WTC11 (cell line): ENCODE measurements at regions not wholly inside any gene's neighbourhood (a gene's known extent, or its start where the extent isn't known, plus 50 kb on each side); places are given as distances from the start of the nearest gene placed in this dataset.

ENCODE experiments used
- ATAC-seq: fragments of 200-7000 bp; cut with Tn5 transposase; 2 replicates; pipeline ENCODE4 v1.10.0; 2021; ENCODE audit warnings: mild to moderate bottlenecking, moderate library complexity
- CTCF ChIA-PET: fragments of 300-600 bp; sonication (Branson Sonifier 250); formaldehyde crosslinking; loops from one replicate; lab custom pipeline; 2021; ENCODE audit warnings: antibody characterized with exemption; lab: Charles Lee
- POLR2A ChIA-PET: fragments of 350-600 bp; sonication (Branson Sonifier 250); formaldehyde crosslinking; loops from one replicate; lab custom pipeline; 2021; ENCODE audit warnings: antibody characterized with exemption; lab: Charles Lee
- DNase-seq: peaks from one replicate; pipeline ENCODE4 v3.0.0; 2021; ENCODE audit warnings: low spot score
- H3K27ac Mint-ChIP-seq: 2 replicates; pipeline ENCODE4 v1.8.0; 2021; ENCODE audit warnings: mixed read lengths
- H3K27me3 Mint-ChIP-seq: 2 replicates; pipeline ENCODE4 v1.8.0; 2021; ENCODE audit warnings: low read depth, mild to moderate bottlenecking, moderate library complexity, mixed read lengths
- H3K36me3 Mint-ChIP-seq: 2 replicates; pipeline ENCODE4 v1.8.0; 2021; ENCODE audit warnings: mixed read lengths
- H3K4me1 Mint-ChIP-seq: 2 replicates; pipeline ENCODE4 v1.8.0; 2022; ENCODE audit warnings: mixed read lengths
- H3K4me3 Mint-ChIP-seq: 2 replicates; pipeline ENCODE4 v1.8.0; 2021; ENCODE audit warnings: mild to moderate bottlenecking, moderate library complexity, mixed read lengths
- H3K9me3 Mint-ChIP-seq: 2 replicates; pipeline ENCODE4 v1.8.0; 2021; ENCODE audit warnings: mixed read lengths
- GTF2I ChIP-seq: fragments of 250-450 bp; sonication (Bioruptor Pico); conservative IDR thresholded peaks from 2 replicates; pipeline ENCODE4 v1.4.0; 2021; ENCODE audit warnings: mild to moderate bottlenecking
- HMGA2 ChIP-seq: fragments of 250-450 bp; sonication (Bioruptor Pico); IDR thresholded peaks from 2 replicates; pipeline ENCODE4 v1.4.0; 2021; ENCODE audit warnings: mild to moderate bottlenecking, moderate library complexity
- JAZF1 ChIP-seq: fragments of 250-450 bp; sonication (Bioruptor Pico); IDR thresholded peaks from 2 replicates; pipeline ENCODE4 v1.9.0; 2021; ENCODE audit warnings: moderate library complexity, mild to moderate bottlenecking, inconsistent platforms
- JUN ChIP-seq: sonication (generic); formaldehyde crosslinking; IDR thresholded peaks from 2 replicates; pipeline ENCODE4 v1.8.0; 2023; ENCODE audit warnings: mild to moderate bottlenecking, missing genetic modification reagents
- KAT7 ChIP-seq: sonication (generic); formaldehyde crosslinking; IDR thresholded peaks from 2 replicates; pipeline ENCODE4 v1.8.1; 2023; ENCODE audit warnings: missing genetic modification reagents, mild to moderate bottlenecking, borderline replicate concordance
- MXD4 ChIP-seq: fragments of 250-450 bp; sonication (Bioruptor Pico); IDR thresholded peaks from 2 replicates; pipeline ENCODE4 v1.8.0; 2021; ENCODE audit warnings: mild to moderate bottlenecking, moderate library complexity, borderline replicate concordance
- MYBL2 ChIP-seq: sonication (generic); formaldehyde crosslinking; IDR thresholded peaks from 2 replicates; pipeline ENCODE4 v1.8.1; 2023; ENCODE audit warnings: mild to moderate bottlenecking, moderate library complexity, missing genetic modification reagents
- RELA ChIP-seq: sonication (generic); formaldehyde crosslinking; IDR thresholded peaks from 2 replicates; pipeline ENCODE4 v1.8.1; 2022; ENCODE audit warnings: missing genetic modification reagents, mild to moderate bottlenecking, borderline replicate concordance
- TCF7 ChIP-seq: sonication (generic); formaldehyde crosslinking; IDR thresholded peaks from 2 replicates; pipeline ENCODE4 v1.8.0; 2022; ENCODE audit warnings: mild to moderate bottlenecking, low read depth, missing genetic modification reagents, moderate library complexity
- ZNF121 ChIP-seq: sonication (generic); formaldehyde crosslinking; IDR thresholded peaks from 2 replicates; pipeline ENCODE4 v1.8.0; 2023; ENCODE audit warnings: missing genetic modification reagents
- ZNF396 ChIP-seq: fragments of 250-450 bp; sonication (Bioruptor Pico); IDR thresholded peaks from 2 replicates; pipeline ENCODE4 v1.8.0; 2021; ENCODE audit warnings: mild to moderate bottlenecking, moderate library complexity, borderline replicate concordance
- ZNF423 ChIP-seq: fragments of 250-450 bp; sonication (Bioruptor Pico); IDR thresholded peaks from 2 replicates; pipeline ENCODE4 v2.1.2; 2022; ENCODE audit warnings: mild to moderate bottlenecking, moderate library complexity
- TF ChIP-seq, protein P1 (sequence below): sonication (generic); formaldehyde crosslinking; conservative IDR thresholded peaks from 2 replicates; pipeline ENCODE4 v1.8.1; 2023; ENCODE audit warnings: mild to moderate bottlenecking, low read depth, missing genetic modification reagents, moderate library complexity
- TF ChIP-seq, protein P2 (sequence below): fragments of 250-450 bp; sonication (Bioruptor Pico); IDR thresholded peaks from 2 replicates; pipeline ENCODE4 v1.8.0; 2021; ENCODE audit warnings: mild to moderate bottlenecking
- TF ChIP-seq, protein P3 (sequence below): sonication (generic); formaldehyde crosslinking; IDR thresholded peaks from 2 replicates; pipeline ENCODE4 v1.8.1; 2022; ENCODE audit warnings: mild to moderate bottlenecking, moderate library complexity, missing genetic modification reagents
- TF ChIP-seq, protein P4 (sequence below): sonication (generic); formaldehyde crosslinking; IDR thresholded peaks from 2 replicates; pipeline ENCODE4 v1.8.1; 2022; ENCODE audit warnings: low read depth, mild to moderate bottlenecking, moderate library complexity, missing genetic modification reagents, borderline replicate concordance
- TF ChIP-seq, protein P5 (sequence below): sonication (generic); formaldehyde crosslinking; IDR thresholded peaks from 2 replicates; pipeline ENCODE4 v1.8.1; 2023; ENCODE audit warnings: mild to moderate bottlenecking, missing genetic modification reagents, borderline replicate concordance
- TF ChIP-seq, protein P6 (sequence below): fragments of 250-450 bp; sonication (Bioruptor Pico); IDR thresholded peaks from 2 replicates; pipeline ENCODE4 v2.1.2; 2022; ENCODE audit warnings: mild to moderate bottlenecking, moderate library complexity
- TF ChIP-seq, protein P7 (sequence below): fragments of 250-450 bp; sonication (Bioruptor Pico); conservative IDR thresholded peaks from 2 replicates; pipeline ENCODE4 v1.9.0; 2021; ENCODE audit warnings: mild to moderate bottlenecking

DNA sequence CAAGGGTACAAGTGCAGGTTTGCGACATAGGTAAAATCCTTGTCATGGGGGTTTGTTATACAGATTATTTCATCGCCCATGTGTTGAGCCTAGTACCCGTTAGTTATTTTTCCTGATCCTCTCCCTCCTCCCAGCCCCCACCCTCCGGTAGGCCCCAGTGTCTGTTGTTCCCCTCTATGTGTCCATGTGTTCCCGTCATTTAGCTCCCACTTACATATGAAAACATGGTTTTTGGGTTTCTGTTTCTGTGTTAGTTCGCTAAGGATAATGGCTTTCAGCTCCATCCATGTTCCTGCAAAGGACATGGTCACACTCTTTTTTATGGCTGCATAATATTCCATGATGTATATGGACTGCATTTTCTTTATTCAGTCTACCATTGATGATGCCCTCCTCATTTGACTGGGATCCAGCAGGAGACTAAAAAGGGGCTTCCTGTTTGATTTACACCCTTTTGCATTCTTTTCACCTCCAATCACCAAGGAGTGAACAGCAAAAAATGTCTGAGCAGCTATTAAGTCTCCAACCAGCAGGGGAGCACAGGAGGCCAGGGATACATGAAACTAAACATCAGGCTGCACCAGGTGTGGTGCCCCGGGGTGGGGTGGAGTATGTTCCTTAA is 188.2 kb downstream of the SKIDA1 start:
- ATAC-seq (no peak), DNase-seq (no peak)
- ChIA-PET CTCF (interaction anchor here (1.0 to 2.8 kb wide), 4 partner anchors 12 to 58 kb away, joined by 3 to 11 read pairs (median 4); no protein-coding TSS in a partner anchor), POLR2A (interaction anchor here (0.6 kb wide), 1 partner anchor 46 kb away, joined by 6 read pairs; no protein-coding TSS in a partner anchor)
- H3K4me1 Mint-ChIP-seq, result peaks cover 30% of the 10 kb centered on the region
- H3K4me3 Mint-ChIP-seq, result no peak overlapping the region
- TF ChIP-seq JUN (CRISPR knock-in tag), result no peak
- 0 out of 2 replicates have a peak, but pooled peaks have one; percentile 76 for TF ChIP-seq GTF2I
- H3K9me3 Mint-ChIP-seq, result peaks cover 8% of the 10 kb centered on the region
- no peaks in the 10 kb centered on the region for H3K27me3 Mint-ChIP-seq
- peaks cover 2% of the 10 kb centered on the region; the same call in 1 of the 2 replicates for H3K36me3 Mint-ChIP-seq
- H3K27ac Mint-ChIP-seq, result peak overlapping the region; percentile 78

DNA sequence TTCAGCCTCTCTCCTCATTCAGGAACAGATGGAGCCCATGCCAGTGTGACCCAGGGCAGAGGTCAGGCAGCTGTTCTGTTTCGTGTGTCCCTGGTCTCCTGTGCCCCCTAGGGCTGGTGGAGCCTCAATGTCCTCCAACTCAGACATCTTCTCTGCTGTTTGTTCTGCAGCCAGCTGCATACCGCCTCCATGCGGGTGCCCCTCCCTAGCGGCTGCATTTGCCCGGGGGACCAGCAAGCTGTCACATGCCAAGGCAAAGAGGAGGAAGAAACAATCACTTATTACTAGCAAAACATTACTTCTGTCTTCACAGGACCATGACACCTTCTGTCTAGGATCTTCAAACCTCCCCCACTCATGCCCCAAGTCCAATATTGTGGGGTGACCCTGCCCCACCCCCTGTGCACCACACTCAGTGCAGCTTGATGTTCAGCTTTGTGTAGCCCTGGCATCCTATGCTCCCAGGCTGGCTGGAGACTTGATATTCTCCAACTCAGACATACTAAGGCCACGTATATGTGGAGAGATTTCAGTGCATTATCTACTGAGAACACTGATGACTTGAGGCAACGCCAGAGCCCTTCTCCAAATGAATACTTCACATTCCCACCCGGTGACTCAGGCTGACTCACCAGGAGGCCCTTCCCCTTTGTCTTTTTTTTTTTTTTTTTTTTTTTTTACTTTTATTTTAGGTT is 188.9 kb downstream of the SKIDA1 start:
- Mint-ChIP-seq H3K27ac (peak overlapping the region; percentile 97), H3K4me3 (no peak overlapping the region), H3K36me3 (peaks cover 2% of the 10 kb centered on the region; the same call in 1 of the 2 replicates), H3K4me1 (peaks cover 30% of the 10 kb centered on the region), H3K9me3 (peaks cover 8% of the 10 kb centered on the region), H3K27me3 (no peaks in the 10 kb centered on the region)
- ATAC-seq (peak; percentile 85), DNase-seq (peak; percentile 25)
- POLR2A ChIA-PET, result interaction anchor here (0.6 kb wide), 2 partner anchors 45 to 1251 kb away, joined by 3 to 6 read pairs; no protein-coding TSS in a partner anchor
- CTCF ChIA-PET, result interaction anchor here (0.6 to 2.8 kb wide), 5 partner anchors 10 to 396 kb away, joined by 3 to 11 read pairs (median 4); no protein-coding TSS in a partner anchor
- TF ChIP-seq ZNF121 (CRISPR knock-in tag) (no peak), RELA (no peak), JUN (CRISPR knock-in tag) (no peak), ZNF423 (CRISPR knock-in tag) (no peak), MXD4 (CRISPR knock-in tag) (no peak), TCF7 (CRISPR knock-in tag) (no peak), JAZF1 (no peak), HMGA2 (CRISPR knock-in tag) (no peak), MYBL2 (CRISPR knock-in tag) (no peak), ZNF396 (no peak), KAT7 (CRISPR knock-in tag) (no peak)
- TF ChIP-seq, protein P1, sequence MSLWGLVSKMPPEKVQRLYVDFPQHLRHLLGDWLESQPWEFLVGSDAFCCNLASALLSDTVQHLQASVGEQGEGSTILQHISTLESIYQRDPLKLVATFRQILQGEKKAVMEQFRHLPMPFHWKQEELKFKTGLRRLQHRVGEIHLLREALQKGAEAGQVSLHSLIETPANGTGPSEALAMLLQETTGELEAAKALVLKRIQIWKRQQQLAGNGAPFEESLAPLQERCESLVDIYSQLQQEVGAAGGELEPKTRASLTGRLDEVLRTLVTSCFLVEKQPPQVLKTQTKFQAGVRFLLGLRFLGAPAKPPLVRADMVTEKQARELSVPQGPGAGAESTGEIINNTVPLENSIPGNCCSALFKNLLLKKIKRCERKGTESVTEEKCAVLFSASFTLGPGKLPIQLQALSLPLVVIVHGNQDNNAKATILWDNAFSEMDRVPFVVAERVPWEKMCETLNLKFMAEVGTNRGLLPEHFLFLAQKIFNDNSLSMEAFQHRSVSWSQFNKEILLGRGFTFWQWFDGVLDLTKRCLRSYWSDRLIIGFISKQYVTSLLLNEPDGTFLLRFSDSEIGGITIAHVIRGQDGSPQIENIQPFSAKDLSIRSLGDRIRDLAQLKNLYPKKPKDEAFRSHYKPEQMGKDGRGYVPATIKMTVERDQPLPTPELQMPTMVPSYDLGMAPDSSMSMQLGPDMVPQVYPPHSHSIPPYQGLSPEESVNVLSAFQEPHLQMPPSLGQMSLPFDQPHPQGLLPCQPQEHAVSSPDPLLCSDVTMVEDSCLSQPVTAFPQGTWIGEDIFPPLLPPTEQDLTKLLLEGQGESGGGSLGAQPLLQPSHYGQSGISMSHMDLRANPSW (CRISPR knock-in tag), result no peak
- TF ChIP-seq, protein P2, sequence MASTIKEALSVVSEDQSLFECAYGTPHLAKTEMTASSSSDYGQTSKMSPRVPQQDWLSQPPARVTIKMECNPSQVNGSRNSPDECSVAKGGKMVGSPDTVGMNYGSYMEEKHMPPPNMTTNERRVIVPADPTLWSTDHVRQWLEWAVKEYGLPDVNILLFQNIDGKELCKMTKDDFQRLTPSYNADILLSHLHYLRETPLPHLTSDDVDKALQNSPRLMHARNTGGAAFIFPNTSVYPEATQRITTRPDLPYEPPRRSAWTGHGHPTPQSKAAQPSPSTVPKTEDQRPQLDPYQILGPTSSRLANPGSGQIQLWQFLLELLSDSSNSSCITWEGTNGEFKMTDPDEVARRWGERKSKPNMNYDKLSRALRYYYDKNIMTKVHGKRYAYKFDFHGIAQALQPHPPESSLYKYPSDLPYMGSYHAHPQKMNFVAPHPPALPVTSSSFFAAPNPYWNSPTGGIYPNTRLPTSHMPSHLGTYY (CRISPR knock-in tag), result no peak
- TF ChIP-seq, protein P3, sequence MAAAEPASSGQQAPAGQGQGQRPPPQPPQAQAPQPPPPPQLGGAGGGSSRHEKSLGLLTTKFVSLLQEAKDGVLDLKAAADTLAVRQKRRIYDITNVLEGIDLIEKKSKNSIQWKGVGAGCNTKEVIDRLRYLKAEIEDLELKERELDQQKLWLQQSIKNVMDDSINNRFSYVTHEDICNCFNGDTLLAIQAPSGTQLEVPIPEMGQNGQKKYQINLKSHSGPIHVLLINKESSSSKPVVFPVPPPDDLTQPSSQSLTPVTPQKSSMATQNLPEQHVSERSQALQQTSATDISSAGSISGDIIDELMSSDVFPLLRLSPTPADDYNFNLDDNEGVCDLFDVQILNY (CRISPR knock-in tag), result no peak
- TF ChIP-seq, protein P4, sequence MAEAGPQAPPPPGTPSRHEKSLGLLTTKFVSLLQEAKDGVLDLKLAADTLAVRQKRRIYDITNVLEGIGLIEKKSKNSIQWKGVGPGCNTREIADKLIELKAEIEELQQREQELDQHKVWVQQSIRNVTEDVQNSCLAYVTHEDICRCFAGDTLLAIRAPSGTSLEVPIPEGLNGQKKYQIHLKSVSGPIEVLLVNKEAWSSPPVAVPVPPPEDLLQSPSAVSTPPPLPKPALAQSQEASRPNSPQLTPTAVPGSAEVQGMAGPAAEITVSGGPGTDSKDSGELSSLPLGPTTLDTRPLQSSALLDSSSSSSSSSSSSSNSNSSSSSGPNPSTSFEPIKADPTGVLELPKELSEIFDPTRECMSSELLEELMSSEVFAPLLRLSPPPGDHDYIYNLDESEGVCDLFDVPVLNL (CRISPR knock-in tag), result no peak
- TF ChIP-seq, protein P5, sequence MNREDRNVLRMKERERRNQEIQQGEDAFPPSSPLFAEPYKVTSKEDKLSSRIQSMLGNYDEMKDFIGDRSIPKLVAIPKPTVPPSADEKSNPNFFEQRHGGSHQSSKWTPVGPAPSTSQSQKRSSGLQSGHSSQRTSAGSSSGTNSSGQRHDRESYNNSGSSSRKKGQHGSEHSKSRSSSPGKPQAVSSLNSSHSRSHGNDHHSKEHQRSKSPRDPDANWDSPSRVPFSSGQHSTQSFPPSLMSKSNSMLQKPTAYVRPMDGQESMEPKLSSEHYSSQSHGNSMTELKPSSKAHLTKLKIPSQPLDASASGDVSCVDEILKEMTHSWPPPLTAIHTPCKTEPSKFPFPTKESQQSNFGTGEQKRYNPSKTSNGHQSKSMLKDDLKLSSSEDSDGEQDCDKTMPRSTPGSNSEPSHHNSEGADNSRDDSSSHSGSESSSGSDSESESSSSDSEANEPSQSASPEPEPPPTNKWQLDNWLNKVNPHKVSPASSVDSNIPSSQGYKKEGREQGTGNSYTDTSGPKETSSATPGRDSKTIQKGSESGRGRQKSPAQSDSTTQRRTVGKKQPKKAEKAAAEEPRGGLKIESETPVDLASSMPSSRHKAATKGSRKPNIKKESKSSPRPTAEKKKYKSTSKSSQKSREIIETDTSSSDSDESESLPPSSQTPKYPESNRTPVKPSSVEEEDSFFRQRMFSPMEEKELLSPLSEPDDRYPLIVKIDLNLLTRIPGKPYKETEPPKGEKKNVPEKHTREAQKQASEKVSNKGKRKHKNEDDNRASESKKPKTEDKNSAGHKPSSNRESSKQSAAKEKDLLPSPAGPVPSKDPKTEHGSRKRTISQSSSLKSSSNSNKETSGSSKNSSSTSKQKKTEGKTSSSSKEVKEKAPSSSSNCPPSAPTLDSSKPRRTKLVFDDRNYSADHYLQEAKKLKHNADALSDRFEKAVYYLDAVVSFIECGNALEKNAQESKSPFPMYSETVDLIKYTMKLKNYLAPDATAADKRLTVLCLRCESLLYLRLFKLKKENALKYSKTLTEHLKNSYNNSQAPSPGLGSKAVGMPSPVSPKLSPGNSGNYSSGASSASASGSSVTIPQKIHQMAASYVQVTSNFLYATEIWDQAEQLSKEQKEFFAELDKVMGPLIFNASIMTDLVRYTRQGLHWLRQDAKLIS, result no peak
- TF ChIP-seq, protein P6, sequence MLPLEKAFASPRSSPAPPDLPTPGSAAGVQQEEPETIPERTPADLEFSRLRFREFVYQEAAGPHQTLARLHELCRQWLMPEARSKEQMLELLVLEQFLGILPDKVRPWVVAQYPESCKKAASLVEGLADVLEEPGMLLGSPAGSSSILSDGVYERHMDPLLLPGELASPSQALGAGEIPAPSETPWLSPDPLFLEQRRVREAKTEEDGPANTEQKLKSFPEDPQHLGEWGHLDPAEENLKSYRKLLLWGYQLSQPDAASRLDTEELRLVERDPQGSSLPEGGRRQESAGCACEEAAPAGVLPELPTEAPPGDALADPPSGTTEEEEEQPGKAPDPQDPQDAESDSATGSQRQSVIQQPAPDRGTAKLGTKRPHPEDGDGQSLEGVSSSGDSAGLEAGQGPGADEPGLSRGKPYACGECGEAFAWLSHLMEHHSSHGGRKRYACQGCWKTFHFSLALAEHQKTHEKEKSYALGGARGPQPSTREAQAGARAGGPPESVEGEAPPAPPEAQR, result no peak
- TF ChIP-seq, protein P7, sequence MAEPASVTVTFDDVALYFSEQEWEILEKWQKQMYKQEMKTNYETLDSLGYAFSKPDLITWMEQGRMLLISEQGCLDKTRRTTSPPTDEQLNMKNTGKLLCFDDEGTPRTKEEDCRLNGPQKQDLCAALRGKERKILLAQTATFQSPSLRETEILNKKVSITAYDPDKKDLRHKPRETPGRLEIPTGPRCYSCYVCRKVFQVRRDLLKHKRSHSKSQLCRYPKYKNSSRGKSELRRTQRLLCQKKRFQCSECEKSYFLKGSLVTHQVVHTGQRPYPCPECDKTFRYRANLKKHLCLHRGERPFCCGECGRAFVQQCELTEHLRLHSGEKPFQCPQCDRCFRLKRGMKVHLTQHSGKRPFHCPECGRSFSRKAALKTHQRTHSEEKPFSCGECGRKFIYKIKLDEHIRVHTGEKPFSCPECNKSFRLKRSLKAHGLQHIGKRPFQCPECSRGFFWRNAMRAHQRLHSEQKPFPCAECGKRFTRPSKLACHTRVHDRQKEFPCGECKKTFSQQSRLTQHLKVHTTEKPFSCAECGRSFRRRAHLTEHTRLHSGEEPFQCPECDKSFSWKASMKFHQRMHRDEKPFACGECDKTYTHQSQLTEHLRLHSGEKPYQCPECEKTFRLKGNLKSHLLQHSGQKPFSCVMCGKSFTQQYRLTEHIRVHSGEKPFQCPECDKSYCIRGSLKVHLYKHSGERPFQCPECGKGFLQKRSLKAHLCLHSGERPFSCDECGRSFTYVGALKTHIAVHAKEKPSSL (CRISPR knock-in tag), result no peak
